ENCODE measurements at regions not wholly inside any gene's neighbourhood (a gene's known extent, or its start where the extent isn't known, plus 50 kb on each side); places are given as distances from the start of the nearest gene placed in this dataset.

DNA sequence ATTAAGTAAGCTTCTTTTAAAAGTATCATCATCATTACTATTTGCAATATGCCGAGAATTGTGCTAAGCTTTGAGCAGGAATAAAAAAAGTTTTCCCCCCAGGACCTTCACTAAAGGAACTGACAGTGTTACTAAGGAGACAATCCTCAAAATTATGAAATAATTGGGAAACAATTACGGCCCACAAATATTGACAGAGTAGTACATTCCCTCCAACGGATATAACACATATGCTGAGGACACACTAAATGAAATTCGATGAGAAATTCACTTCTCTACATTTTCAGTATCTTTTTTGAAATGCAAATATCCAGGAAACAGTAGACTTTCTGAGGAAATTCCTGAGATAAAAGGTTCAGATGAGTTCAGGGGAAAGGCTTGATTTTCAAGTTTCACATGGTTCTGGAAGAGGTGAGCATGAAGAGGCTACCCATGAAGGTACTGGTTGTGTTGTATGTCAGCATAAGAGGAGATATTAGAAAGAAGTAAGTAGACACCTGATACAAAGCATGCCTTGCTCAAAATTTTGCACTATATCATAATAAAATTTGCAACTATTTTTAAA lies 171.2 kb upstream of the NR5A2 start:
- Histone ChIP-seq H3K9me3 (no peaks in the 10 kb centered on the region), H3K4me1 (no peaks in the 10 kb centered on the region), H3K4me3 (replicated peaks in 1 of 3) (no peak overlapping the region), H3K36me3 (no peaks in the 10 kb centered on the region), H3K27me3 (no peaks in the 10 kb centered on the region), H3K27ac (no peak overlapping the region)
- TF ChIP-seq, protein P1, sequence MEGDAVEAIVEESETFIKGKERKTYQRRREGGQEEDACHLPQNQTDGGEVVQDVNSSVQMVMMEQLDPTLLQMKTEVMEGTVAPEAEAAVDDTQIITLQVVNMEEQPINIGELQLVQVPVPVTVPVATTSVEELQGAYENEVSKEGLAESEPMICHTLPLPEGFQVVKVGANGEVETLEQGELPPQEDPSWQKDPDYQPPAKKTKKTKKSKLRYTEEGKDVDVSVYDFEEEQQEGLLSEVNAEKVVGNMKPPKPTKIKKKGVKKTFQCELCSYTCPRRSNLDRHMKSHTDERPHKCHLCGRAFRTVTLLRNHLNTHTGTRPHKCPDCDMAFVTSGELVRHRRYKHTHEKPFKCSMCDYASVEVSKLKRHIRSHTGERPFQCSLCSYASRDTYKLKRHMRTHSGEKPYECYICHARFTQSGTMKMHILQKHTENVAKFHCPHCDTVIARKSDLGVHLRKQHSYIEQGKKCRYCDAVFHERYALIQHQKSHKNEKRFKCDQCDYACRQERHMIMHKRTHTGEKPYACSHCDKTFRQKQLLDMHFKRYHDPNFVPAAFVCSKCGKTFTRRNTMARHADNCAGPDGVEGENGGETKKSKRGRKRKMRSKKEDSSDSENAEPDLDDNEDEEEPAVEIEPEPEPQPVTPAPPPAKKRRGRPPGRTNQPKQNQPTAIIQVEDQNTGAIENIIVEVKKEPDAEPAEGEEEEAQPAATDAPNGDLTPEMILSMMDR (IDR thresholded peaks at IDR 0.05): no peak
- TF ChIP-seq POLR2A (IDR thresholded peaks at IDR 0.05): no peak
- intact Hi-C loops (cut with DNase I): no loop called here
- no peak for DNase-seq
- WGBS, 2 donors: 82 to 83% methylated on average over 4 of the region's 4 CpGs

DNA sequence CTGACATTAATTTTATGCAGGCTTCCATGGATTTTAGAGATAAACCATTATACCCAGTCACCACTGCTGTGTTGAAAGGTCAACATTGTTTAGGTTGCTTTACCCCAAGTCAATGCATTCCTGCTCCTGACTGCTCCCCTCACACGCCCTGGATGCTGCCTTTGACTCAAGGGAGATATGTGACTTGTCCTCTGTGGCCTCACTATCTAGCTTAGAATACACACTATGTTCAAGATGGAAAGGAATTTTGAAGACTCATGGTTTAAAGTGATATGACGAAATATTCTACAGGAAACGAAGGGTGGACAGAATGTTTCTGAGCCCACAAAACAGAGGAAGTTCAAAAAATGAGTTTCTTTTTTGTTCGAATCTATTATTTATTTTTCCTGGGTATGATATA lies 170.4 kb upstream of the NR5A2 start:
- WGBS, 2 donors: 71 to 79% methylated on average over 4 of the region's 4 CpGs
- H3K4me3 ChIP-seq (replicated peaks in 1 of 3): no peak overlapping the region

DNA sequence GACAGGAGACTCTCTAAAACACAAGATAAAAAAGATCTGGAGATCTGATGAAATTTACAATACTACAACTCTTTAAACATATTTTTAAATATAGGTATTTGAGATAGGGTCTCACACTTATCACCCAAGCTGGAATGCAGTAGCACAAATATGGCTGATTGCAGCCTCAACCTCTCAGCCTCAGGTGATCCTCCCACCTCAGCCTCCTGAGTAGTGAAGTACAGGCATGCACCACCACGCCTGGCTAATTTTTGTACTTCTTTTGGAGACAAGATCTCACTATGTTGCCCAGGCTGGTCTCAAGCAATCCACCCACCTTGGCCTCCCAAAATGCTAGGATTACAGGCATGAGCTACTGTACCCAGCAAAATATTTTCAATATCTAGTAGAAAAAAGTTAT lies 170.0 kb upstream of the NR5A2 start:
- no peak overlapping the region for H3K4me3 ChIP-seq (replicated peaks in 1 of 3)
- intact Hi-C loops (cut with DNase I): no loop called here
- no peaks in the 10 kb centered on the region for H3K9me3 ChIP-seq
- DNase-seq: no peak
- TF ChIP-seq, protein P1 (IDR thresholded peaks at IDR 0.05): no peak
- TF ChIP-seq POLR2A (IDR thresholded peaks at IDR 0.05): no peak
- H3K36me3 ChIP-seq: no peaks in the 10 kb centered on the region
- no peaks in the 10 kb centered on the region for H3K4me1 ChIP-seq
- H3K27me3 ChIP-seq: no peaks in the 10 kb centered on the region
- 88 to 100% methylated on average over 1 of the region's 1 CpG for WGBS, 2 donors
- no peak overlapping the region for H3K27ac ChIP-seq

More for the DNA sequence above, 170.4 kb upstream of the NR5A2 start:
- H3K36me3 ChIP-seq: no peaks in the 10 kb centered on the region
- no peak for TF ChIP-seq POLR2A (IDR thresholded peaks at IDR 0.05)
- TF ChIP-seq, protein P1 (IDR thresholded peaks at IDR 0.05): no peak
- intact Hi-C loops (cut with DNase I): no loop called here
- H3K9me3 ChIP-seq: no peaks in the 10 kb centered on the region
- no peak for DNase-seq
- H3K27ac ChIP-seq: no peak overlapping the region
- no peaks in the 10 kb centered on the region for H3K4me1 ChIP-seq
- no peaks in the 10 kb centered on the region for H3K27me3 ChIP-seq

DNA sequence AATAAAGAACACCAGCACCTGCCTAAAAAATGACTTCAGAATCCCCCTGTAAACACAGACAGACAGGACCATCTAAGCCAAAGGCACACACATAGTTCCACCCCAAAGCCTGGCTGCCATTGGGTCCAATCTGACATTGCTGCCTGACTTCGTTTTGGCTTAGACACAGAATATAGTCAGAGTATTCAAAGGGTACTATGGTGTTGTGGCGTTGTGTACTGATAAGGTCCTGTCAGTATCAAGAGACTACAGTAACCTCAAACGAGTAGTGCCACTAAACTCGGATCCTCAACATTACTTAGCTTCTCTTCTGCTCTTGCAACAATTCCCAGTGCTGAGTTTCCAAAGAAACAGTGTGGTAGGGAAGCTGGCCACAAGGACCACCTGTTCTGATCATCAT lies 169.3 kb upstream of the NR5A2 start:
- TF ChIP-seq POLR2A (IDR thresholded peaks at IDR 0.05): no peak
- TF ChIP-seq, protein P1 (IDR thresholded peaks at IDR 0.05): no peak
- no peaks in the 10 kb centered on the region for H3K36me3 ChIP-seq
- no peak overlapping the region for H3K4me3 ChIP-seq (replicated peaks in 1 of 3)
- WGBS, 2 donors: 69 to 82% methylated on average over 4 of the region's 4 CpGs
- no peak for DNase-seq
- H3K9me3 ChIP-seq: no peaks in the 10 kb centered on the region
- H3K27ac ChIP-seq: no peak overlapping the region
- no peaks in the 10 kb centered on the region for H3K4me1 ChIP-seq
- H3K27me3 ChIP-seq: no peaks in the 10 kb centered on the region
- intact Hi-C loops (cut with DNase I): no loop called here

GRCh38 chr1:199858856-199859255 lies 168.7 kb upstream of the NR5A2 start:
- DNase-seq: no peak
- H3K27ac ChIP-seq: no peak overlapping the region
- H3K4me1 ChIP-seq: no peaks in the 10 kb centered on the region
- H3K9me3 ChIP-seq: no peaks in the 10 kb centered on the region
- 88 to 89% methylated on average over 1 of the region's 1 CpG for WGBS, 2 donors
- H3K36me3 ChIP-seq: no peaks in the 10 kb centered on the region
- no peak for TF ChIP-seq POLR2A (IDR thresholded peaks at IDR 0.05)
- TF ChIP-seq, protein P1 (IDR thresholded peaks at IDR 0.05): no peak
- H3K27me3 ChIP-seq: no peaks in the 10 kb centered on the region
- intact Hi-C loops (cut with DNase I): no loop called here
- H3K4me3 ChIP-seq (replicated peaks in 1 of 3): no peak overlapping the region

All from thyroid gland (tissue), 4 donors.